HG03060 (cell line): ENCODE measurements at regions not wholly inside any gene's neighbourhood (a gene's known extent, or its start where the extent isn't known, plus 50 kb on each side); places are given as distances from the start of the nearest gene placed in this dataset.

Experiments used
- ATAC-seq: cut with Tn5 transposase; IDR thresholded peaks from one replicate; pipeline ENCODE4 v1.9.1; 2021; ENCODE audit warnings: low read depth, moderate number of reproducible peaks; ENCODE audit not compliant: unreplicated experiment

DNA sequence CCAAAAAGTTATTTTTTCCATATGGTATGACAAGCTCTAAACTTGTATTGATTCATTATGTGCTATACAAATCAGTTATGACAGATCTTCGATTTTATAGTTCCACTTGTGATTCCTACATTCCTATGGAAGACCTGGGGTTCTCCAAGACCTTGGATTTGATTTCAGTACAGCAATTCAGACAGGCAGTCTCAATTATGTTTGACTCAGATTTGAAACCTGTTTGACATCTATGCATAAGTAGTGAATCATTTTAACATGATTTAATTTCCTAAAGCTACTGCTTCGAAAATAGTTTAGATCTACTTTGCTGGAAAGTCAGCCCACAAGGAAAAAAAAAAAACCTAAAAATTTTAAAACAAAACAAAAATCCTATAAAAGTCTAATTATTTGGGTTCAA lies 820.4 kb downstream of the LUZP2 start:
- no peak for ATAC-seq

DNA sequence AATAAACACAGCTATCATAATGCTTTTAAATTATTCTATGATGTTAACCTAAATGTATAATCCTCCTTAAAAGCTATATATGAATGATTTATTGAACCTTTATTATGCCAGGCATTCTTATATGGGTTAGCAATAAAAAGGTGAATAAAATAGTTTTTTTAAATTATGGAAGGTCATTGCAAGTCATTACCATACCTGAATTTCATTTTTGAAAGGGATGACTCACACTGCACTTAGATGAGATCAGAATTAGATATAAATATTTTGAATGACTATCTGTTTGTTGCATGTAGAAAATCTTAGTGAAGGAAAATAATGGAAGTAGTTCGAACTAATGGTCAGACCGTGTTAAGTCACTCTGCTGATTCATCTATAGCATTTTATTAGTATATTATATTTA lies 822.3 kb downstream of the LUZP2 start:
- ATAC-seq: no peak

DNA sequence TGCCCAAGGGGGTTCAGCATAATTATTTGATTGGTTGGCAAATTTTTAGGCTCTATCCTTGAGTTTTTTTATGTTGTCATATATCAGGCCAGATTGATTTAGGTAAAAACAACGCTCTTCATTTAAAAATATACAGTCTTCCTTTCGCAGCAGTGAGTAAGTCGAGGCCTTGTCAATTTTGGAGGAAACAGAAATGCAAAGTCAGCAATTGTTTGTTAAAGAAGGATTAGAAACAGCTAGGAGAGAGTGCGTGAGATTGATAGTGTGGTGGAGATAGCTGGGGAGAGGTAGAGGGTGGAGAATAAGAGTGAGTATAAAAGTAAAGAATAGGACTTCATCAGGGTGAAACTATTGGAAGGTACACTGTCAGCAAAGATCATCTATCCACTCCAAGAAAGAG lies 830.8 kb downstream of the LUZP2 start:
- no peak for ATAC-seq

DNA sequence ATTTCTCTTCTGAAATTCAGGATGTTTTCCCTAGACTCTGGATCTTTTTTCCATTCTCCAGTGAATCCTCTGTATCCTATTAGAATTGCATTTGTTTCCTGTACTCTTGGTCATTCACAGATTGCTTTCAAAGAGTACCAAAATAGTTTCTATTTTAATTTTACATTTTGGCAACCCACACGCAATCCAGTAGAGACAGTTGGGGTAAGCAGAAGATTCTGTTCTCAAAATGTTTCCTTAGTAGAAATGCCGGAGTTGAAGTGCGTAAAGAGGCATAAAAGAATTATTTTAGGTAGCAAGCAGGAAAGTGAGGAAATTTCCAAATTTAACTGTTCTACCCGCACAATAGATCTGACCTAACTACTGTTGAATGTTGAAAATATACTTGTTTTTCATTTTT lies 842.4 kb downstream of the LUZP2 start:
- no peak for ATAC-seq

DNA sequence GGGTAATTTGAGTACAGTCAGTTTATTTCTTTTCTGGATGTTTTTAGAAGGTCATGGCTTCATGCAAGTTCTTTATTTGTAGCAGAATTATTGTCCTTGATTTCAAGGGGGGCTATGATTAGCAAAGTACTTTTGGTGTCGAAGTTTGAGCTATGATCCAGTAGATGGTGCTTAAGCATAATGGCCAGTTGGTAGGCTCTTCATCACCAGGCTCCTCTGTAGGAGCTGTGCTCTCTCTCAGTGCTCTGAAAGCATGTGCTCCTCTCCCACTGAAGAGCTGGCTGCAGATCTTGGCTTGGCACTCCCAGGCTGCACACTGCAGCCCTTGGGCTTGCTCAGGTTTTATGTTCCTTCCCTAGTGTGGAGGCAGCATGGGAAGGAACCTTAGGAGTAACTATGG lies 852.7 kb downstream of the LUZP2 start:
- ATAC-seq: no peak

- no peak for ATAC-seq
These were observed 854.3 kb downstream of the LUZP2 start for GRCh38 chr11:25350899-25351803.

GRCh38 chr11:25357133-25357532 lies 860.3 kb downstream of the LUZP2 start:
- ATAC-seq: no peak

GRCh38 chr11:25377466-25377865 lies 880.6 kb downstream of the LUZP2 start:
- ATAC-seq: no peak

GRCh38 chr11:25396847-25397246 lies 900.0 kb downstream of the LUZP2 start:
- no peak for ATAC-seq

- no peak for ATAC-seq
These were observed 911.3 kb downstream of the LUZP2 start for GRCh38 chr11:25408146-25408545.

GRCh38 chr11:25415793-25416192 lies 916.1 kb upstream of the ANO3 start:
- no peak for ATAC-seq

DNA sequence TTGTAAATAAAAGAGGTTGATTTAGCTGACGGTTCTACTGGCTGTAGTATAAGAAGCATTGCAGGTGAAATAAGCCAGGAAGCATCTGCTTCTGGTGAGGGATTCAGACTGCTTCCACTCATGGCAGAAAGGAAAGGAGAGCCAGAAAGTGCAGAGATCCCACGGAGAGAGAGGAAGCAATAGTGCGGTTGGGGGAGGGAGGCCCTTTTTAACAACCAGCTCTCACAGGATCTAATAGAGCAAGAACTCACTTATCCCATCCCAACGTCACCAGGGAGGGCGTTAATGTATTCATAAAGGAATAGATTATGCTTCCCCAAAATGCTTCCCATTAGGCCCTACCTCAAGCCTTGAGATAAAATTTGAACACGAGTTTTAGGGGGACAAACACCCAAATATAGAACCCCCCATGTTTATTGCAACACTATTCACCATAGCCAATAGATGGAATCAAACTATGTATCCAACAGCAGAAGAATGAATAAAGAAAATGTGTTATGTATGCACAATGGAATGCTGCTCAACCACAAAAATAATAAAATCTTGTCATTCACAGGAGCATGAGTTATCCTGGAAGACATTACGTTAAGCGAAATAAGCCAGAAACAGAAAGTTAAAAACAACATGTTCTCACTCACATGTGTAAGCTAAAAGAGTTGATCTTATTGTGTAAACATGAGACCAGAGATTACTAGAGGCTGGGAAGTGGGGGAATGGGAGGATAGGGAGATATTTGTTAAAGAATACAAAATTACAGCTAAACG lies 908.3 kb upstream of the ANO3 start:
- ATAC-seq: no peak

DNA sequence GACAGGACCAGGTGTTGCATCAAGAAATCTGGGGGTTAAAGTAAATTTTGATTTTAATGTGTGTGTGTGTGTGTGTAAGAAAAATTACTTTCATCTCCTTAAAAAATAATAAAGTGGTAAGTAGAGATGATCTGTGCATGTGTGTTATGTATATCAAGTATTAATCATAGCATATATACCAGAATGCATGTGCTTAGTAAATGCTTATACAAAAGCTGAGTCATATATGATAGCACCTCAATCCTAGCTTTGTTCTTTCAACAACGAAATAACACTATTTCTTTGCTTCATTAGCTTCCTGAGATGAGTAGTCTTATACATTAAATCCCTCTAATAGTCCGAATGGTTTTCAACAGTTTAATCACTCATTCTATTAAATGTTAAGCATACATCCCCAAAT lies 899.6 kb upstream of the ANO3 start:
- no peak for ATAC-seq

- no peak for ATAC-seq
These were observed 896.7 kb upstream of the ANO3 start for GRCh38 chr11:25435197-25435596.

- ATAC-seq: no peak
These were observed 895.6 kb upstream of the ANO3 start for GRCh38 chr11:25436326-25436725.

DNA sequence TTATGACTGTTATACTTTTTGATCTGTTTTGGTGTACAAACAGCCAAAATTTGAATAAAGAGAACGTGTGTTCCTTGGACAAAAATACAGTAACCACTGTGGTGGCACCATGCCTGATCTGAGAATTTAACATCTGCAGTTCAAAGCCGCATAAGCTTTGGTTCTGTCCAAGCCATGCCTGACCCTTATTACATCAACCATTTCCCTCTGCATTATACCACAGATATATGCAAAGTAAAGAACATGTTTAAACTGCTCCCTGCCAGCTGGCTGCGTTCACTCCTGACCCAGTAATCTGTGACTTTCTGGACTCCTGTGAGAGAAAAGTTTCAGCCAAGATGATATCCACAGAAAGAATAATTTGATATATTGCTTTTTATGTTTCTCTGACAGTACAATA lies 890.5 kb upstream of the ANO3 start:
- no peak for ATAC-seq

DNA sequence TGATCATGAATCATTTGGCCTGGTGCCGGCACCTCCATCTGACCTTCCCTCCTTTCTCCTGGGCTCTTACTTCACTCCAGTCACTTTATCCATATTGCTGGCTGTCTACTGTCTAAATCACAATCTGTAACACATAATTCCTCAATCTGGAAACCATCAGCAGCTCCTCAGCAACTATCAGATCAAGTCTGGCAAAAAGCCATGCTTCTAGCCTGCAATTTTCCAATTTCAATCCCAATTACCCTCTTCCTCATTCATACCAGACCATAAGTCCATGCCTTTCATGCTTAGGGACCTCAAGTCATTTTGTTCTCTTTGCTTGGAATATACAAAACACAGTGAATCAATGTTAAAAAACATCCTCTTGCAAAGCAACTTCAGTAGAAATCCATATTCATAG lies 882.8 kb upstream of the ANO3 start:
- ATAC-seq: no peak

GRCh38 chr11:25453471-25453870 lies 878.5 kb upstream of the ANO3 start:
- ATAC-seq: no peak

GRCh38 chr11:25456211-25456610 lies 875.7 kb upstream of the ANO3 start:
- no peak for ATAC-seq

- no peak for ATAC-seq
These were observed 847.9 kb upstream of the ANO3 start for GRCh38 chr11:25483915-25484635.

GRCh38 chr11:25485315-25485714 lies 846.6 kb upstream of the ANO3 start:
- ATAC-seq: no peak
